SK-N-SH (cell line): ENCODE measurements at regions not wholly inside any gene's neighbourhood (a gene's known extent, or its start where the extent isn't known, plus 50 kb on each side); places are given as distances from the start of the nearest gene placed in this dataset.

Experiments
- CHD2 ChIP-seq: fragments of 150-350 bp; IDR thresholded peaks from 2 replicates; pipeline ENCODE4 v1.6.1; 2018; ENCODE audit warnings: low read length; ENCODE audit not compliant: partially characterized antibody
- CTCF ChIP-seq: fragments of 200-600 bp; sonication (generic); IDR thresholded peaks from 2 replicates; pipeline ENCODE4 v1.6.1; 2017; ENCODE audit warnings: antibody characterized with exemption, mild to moderate bottlenecking, moderate library complexity
- EP300 ChIP-seq, 2 experiments: IDR thresholded peaks; 2 replicates each; pipeline versions ENCODE4 v1.4.0 to v1.6.1; 2012; ENCODE audit warnings: borderline replicate concordance in 1 of 2, low read depth in 1 of 2, low read length in 1 of 2
- EZH2phosphoT487 ChIP-seq: fragments of 200-600 bp; sonication (generic); IDR thresholded peaks from 2 replicates; pipeline ENCODE4 v1.6.1; 2017; ENCODE audit warnings: low read depth, mixed run types, mild to moderate bottlenecking, antibody characterized with exemption, moderate library complexity, borderline replicate concordance
- FOXM1 ChIP-seq: IDR thresholded peaks from 2 replicates; pipeline ENCODE4 v1.4.0; 2012; ENCODE audit warnings: low read depth, mild to moderate bottlenecking
- POLR2AphosphoS5 ChIP-seq: IDR thresholded peaks from 2 replicates; pipeline ENCODE4 v1.6.1; 2012; ENCODE audit warnings: low read depth, low read length
- RCOR1 ChIP-seq: fragments of 150-350 bp; IDR thresholded peaks from 2 replicates; pipeline ENCODE4 v1.6.1; 2017; ENCODE audit warnings: antibody characterized with exemption, low read length
- SIN3A ChIP-seq: IDR thresholded peaks from 2 replicates; pipeline ENCODE4 v1.6.1; 2012; ENCODE audit warnings: low read depth, mild to moderate bottlenecking, low read length, moderate library complexity, borderline replicate concordance
- TAF1 ChIP-seq: IDR thresholded peaks from 2 replicates; pipeline ENCODE4 v1.6.1; 2012; ENCODE audit warnings: low read depth, mild to moderate bottlenecking, low read length, moderate library complexity, borderline replicate concordance
- TF ChIP-seq, protein P1 (sequence below): IDR thresholded peaks from 2 replicates; pipeline ENCODE4 v1.4.0; 2012; ENCODE audit warnings: low read depth
- TF ChIP-seq, protein P2 (sequence below): IDR thresholded peaks from 2 replicates; pipeline ENCODE4; 2012

DNA sequence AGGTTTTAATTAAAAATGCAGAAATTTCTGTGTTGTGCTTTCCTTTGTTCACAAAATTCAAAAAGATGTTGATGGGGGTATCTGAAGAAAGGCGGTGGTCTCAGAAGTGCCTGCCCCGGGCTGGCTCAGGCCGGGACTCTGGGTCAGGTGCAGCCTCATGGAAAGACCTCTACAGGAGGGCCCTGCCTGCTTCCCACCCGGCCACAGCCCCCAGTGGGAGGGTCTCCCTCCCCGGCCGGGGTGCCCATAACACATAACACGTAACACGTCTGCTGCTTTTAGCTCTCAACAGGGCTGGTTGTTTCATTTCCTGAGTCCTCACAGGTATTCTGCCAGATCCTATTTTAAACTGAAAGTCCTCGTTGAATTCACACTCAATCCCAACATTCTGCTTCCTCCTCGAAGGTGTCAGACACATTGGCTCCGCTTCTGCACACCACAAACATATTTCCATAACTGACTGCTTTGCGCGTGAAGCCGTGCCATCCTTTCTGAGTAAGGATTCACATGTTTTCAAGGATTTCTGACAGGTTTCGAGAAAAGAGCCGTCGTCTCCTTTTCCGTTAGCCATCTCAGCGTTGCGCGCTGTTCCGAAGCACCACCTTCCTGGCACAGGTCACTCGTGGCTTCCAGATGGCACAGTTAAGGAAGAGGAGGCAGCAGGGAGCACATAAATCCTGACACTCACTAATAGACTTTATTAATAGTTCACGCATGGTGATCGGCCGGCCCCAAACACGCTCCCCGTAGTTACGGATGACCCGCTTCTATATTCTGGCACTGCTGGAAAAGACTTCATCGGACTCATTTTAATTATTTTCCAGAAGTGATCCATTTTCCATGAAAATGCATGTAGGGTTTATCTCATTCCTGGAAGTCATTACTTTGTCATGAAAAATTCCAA is 569.3 kb downstream of the BRD1 start:
- TF ChIP-seq POLR2AphosphoS5 (no peak), SIN3A (no peak), CTCF (no peak), FOXM1 (no peak), TAF1 (no peak), CHD2 (no peak), EZH2phosphoT487 (no peak), EP300 (IDR thresholded peaks at IDR 0.05; ENCODE audit: borderline replicate concordance in 1 of 2, low read depth in 1 of 2, low read length in 1 of 2) (no peak), RCOR1 (no peak)
- TF ChIP-seq, protein P1, sequence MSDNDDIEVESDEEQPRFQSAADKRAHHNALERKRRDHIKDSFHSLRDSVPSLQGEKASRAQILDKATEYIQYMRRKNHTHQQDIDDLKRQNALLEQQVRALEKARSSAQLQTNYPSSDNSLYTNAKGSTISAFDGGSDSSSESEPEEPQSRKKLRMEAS, result no peak
- TF ChIP-seq, protein P2, sequence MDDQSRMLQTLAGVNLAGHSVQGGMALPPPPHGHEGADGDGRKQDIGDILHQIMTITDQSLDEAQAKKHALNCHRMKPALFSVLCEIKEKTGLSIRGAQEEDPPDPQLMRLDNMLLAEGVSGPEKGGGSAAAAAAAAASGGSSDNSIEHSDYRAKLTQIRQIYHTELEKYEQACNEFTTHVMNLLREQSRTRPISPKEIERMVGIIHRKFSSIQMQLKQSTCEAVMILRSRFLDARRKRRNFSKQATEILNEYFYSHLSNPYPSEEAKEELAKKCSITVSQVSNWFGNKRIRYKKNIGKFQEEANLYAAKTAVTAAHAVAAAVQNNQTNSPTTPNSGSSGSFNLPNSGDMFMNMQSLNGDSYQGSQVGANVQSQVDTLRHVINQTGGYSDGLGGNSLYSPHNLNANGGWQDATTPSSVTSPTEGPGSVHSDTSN, result no peak
